ENCODE measurements at regions not wholly inside any gene's neighbourhood (a gene's known extent, or its start where the extent isn't known, plus 50 kb on each side); places are given as distances from the start of the nearest gene placed in this dataset.

- TF ChIP-seq, protein P1, sequence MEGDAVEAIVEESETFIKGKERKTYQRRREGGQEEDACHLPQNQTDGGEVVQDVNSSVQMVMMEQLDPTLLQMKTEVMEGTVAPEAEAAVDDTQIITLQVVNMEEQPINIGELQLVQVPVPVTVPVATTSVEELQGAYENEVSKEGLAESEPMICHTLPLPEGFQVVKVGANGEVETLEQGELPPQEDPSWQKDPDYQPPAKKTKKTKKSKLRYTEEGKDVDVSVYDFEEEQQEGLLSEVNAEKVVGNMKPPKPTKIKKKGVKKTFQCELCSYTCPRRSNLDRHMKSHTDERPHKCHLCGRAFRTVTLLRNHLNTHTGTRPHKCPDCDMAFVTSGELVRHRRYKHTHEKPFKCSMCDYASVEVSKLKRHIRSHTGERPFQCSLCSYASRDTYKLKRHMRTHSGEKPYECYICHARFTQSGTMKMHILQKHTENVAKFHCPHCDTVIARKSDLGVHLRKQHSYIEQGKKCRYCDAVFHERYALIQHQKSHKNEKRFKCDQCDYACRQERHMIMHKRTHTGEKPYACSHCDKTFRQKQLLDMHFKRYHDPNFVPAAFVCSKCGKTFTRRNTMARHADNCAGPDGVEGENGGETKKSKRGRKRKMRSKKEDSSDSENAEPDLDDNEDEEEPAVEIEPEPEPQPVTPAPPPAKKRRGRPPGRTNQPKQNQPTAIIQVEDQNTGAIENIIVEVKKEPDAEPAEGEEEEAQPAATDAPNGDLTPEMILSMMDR (IDR thresholded peaks at IDR 0.05) = no peak
- no peak for TF ChIP-seq POLR2A (IDR thresholded peaks at IDR 0.05)
Measured at GRCh38 chr10:129099992-129100391, 367.0 kb upstream of the MGMT start.

Measured in uterus (tissue), 2 donors.